SK-N-SH treated with all-trans-retinoic acid at 6 μM for 48 hours (cell line): ENCODE measurements at regions not wholly inside any gene's neighbourhood (a gene's known extent, or its start where the extent isn't known, plus 50 kb on each side); places are given as distances from the start of the nearest gene placed in this dataset.

ENCODE experiments used
- ESRRG ChIP-seq: fragments of 250-450 bp; sonication (Bioruptor Pico); IDR thresholded peaks from 2 replicates; pipeline ENCODE4 v1.6.1; 2021; ENCODE audit warnings: mild to moderate bottlenecking
- PPARA ChIP-seq: fragments of 250-450 bp; sonication (Bioruptor Pico); IDR thresholded peaks from 2 replicates; pipeline ENCODE4 v1.5.0; 2020; ENCODE audit warnings: mild to moderate bottlenecking, borderline replicate concordance
- RARB ChIP-seq: fragments of 250-450 bp; sonication (Bioruptor Pico); IDR thresholded peaks from 2 replicates; pipeline ENCODE4 v1.8.0; 2021; ENCODE audit warnings: mild to moderate bottlenecking, moderate library complexity
- SNAI2 ChIP-seq: fragments of 250-450 bp; sonication (Bioruptor Pico); IDR thresholded peaks from 2 replicates; pipeline ENCODE4 v1.5.0; 2020; ENCODE audit warnings: mild to moderate bottlenecking, moderate library complexity
- TCF4 ChIP-seq: fragments of 250-450 bp; sonication (Bioruptor Pico); IDR thresholded peaks from 2 replicates; pipeline ENCODE4 v1.8.0; 2021; ENCODE audit warnings: mild to moderate bottlenecking, moderate library complexity, borderline replicate concordance
- ZFP3 ChIP-seq: fragments of 250-450 bp; sonication (Bioruptor Pico); IDR thresholded peaks from 2 replicates; pipeline ENCODE4 v1.5.0; 2020; ENCODE audit warnings: mild to moderate bottlenecking, moderate library complexity
- ZFP30 ChIP-seq: fragments of 450-650 bp; formaldehyde crosslinking; IDR thresholded peaks from 2 replicates; pipeline ENCODE4 v1.5.0; 2022; ENCODE audit warnings: mild to moderate bottlenecking, moderate library complexity
- TF ChIP-seq, protein P1 (sequence below): fragments of 250-450 bp; sonication (Bioruptor Pico); IDR thresholded peaks from 2 replicates; pipeline ENCODE4 v1.8.0; 2020; ENCODE audit warnings: mild to moderate bottlenecking, moderate library complexity, borderline replicate concordance
- TF ChIP-seq, protein P2 (sequence below): fragments of 250-450 bp; sonication (Bioruptor Pico); IDR thresholded peaks from 2 replicates; pipeline ENCODE4 v1.5.1; 2020; ENCODE audit warnings: low read depth, mild to moderate bottlenecking, moderate library complexity

DNA sequence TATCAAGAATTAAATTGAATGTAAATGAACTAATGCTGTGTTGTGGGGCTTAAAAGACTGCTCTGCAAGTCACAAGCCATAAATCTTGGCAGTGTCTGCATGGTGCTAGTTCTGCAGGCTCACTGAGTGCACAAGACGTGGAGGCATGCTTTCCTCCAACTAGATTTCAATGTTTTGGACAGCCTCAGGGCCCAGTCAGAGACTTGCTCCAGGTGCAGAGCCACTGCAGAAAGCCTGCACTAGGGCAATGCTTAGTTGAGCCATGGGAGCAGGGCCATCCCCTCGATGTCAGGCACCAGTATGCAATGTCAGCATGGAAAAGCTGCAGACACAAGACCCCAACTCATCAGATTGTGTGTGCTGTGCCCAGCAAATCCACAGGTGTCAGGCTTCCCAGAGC lies 234.5 kb upstream of the CDIN1 start:
- TF ChIP-seq PPARA (CRISPR knock-in tag) (no peak), SNAI2 (CRISPR knock-in tag) (no peak), ESRRG (CRISPR knock-in tag) (no peak), TCF4 (CRISPR knock-in tag) (no peak), RARB (CRISPR knock-in tag) (no peak), ZFP30 (CRISPR knock-in tag) (no peak), ZFP3 (CRISPR knock-in tag) (no peak)
- TF ChIP-seq, protein P1, sequence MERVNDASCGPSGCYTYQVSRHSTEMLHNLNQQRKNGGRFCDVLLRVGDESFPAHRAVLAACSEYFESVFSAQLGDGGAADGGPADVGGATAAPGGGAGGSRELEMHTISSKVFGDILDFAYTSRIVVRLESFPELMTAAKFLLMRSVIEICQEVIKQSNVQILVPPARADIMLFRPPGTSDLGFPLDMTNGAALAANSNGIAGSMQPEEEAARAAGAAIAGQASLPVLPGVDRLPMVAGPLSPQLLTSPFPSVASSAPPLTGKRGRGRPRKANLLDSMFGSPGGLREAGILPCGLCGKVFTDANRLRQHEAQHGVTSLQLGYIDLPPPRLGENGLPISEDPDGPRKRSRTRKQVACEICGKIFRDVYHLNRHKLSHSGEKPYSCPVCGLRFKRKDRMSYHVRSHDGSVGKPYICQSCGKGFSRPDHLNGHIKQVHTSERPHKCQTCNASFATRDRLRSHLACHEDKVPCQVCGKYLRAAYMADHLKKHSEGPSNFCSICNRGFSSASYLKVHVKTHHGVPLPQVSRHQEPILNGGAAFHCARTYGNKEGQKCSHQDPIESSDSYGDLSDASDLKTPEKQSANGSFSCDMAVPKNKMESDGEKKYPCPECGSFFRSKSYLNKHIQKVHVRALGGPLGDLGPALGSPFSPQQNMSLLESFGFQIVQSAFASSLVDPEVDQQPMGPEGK (CRISPR knock-in tag): no peak
- TF ChIP-seq, protein P2, sequence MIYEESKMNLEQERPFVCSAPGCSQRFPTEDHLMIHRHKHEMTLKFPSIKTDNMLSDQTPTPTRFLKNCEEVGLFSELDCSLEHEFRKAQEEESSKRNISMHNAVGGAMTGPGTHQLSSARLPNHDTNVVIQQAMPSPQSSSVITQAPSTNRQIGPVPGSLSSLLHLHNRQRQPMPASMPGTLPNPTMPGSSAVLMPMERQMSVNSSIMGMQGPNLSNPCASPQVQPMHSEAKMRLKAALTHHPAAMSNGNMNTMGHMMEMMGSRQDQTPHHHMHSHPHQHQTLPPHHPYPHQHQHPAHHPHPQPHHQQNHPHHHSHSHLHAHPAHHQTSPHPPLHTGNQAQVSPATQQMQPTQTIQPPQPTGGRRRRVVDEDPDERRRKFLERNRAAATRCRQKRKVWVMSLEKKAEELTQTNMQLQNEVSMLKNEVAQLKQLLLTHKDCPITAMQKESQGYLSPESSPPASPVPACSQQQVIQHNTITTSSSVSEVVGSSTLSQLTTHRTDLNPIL (CRISPR knock-in tag): no peak
